IMR-90 (cell line): ENCODE measurements at regions not wholly inside any gene's neighbourhood (a gene's known extent, or its start where the extent isn't known, plus 50 kb on each side); places are given as distances from the start of the nearest gene placed in this dataset.

Experiments
- ATAC-seq: fragments of 200-7000 bp; cut with Tn5 transposase; 2 replicates; pipeline ENCODE4 v1.9.1; 2020; ENCODE audit warnings: low read depth, mild to moderate bottlenecking, moderate library complexity
- BruUV-seq: library from RNA; stranded (reverse); fragments of 400-500 nt; replicated peaks from 2 replicates; lab custom pipeline; 2021; lab: Mats Ljungman, UMichigan
- CTCF ChIA-PET: fragments of 300-600 bp; formaldehyde crosslinking; extraction: SDS; loops from one replicate; lab custom pipeline; 2021; ENCODE audit warnings: antibody characterized with exemption; lab: Yijun Ruan, JAX
- POLR2A ChIA-PET: fragments of 300-600 bp; sonication (Branson Sonifier 250); formaldehyde crosslinking; loops from one replicate; lab custom pipeline; 2022; ENCODE audit warnings: antibody characterized with exemption; ENCODE audit not compliant: unreplicated experiment; lab: Charles Lee
- DNase-seq: peaks from one replicate; pipeline ENCODE4 v3.0.0; 2013
- H2AFZ ChIP-seq: replicated peaks from 2 replicates; pipeline ENCODE3; 2013; ENCODE audit warnings: low read length, mild to moderate bottlenecking; ENCODE audit not compliant: poor library complexity
- H2AK5ac ChIP-seq: 2 replicates; pipeline ENCODE4 v1.6.1; 2013; ENCODE audit warnings: low read depth, low read length, inconsistent platforms
- H2AK9ac ChIP-seq: replicated peaks from 2 replicates; pipeline ENCODE3; 2013; ENCODE audit warnings: mild to moderate bottlenecking, low read depth, low read length, moderate library complexity; ENCODE audit not compliant: poor library complexity
- H2BK120ac ChIP-seq: 2 replicates; pipeline ENCODE4 v1.6.1; 2013; ENCODE audit warnings: low read depth, low read length, inconsistent platforms
- H2BK15ac ChIP-seq: 3 replicates; pipeline ENCODE4 v1.6.1; 2013; ENCODE audit warnings: low read depth, low read length, inconsistent platforms
- H2BK20ac ChIP-seq: 2 replicates; pipeline ENCODE4 v1.6.1; 2013; ENCODE audit warnings: low read depth, mild to moderate bottlenecking, inconsistent platforms, low read length, moderate library complexity
- H2BK5ac ChIP-seq: 2 replicates; pipeline ENCODE4 v1.6.1; 2013; ENCODE audit warnings: mild to moderate bottlenecking, low read depth, low read length, inconsistent platforms; ENCODE audit not compliant: poor library complexity, severe bottlenecking
- H3K14ac ChIP-seq: replicated peaks from 2 replicates; pipeline ENCODE4 v1.6.1; 2013; ENCODE audit warnings: low read depth, low read length, inconsistent platforms
- H3K18ac ChIP-seq: 2 replicates; pipeline ENCODE4 v1.6.1; 2013; ENCODE audit warnings: low read depth, low read length, control low read depth
- H3K23ac ChIP-seq: 2 replicates; pipeline ENCODE4 v1.6.1; 2013; ENCODE audit warnings: low read depth, low read length, inconsistent platforms
- H3K27ac ChIP-seq: 2 replicates; pipeline ENCODE4 v1.5.1; 2013; ENCODE audit warnings: mild to moderate bottlenecking, control low read depth, low read length; ENCODE audit not compliant: insufficient read depth
- H3K27me3 ChIP-seq: 2 replicates; pipeline ENCODE4 v1.6.1; 2013; ENCODE audit warnings: low read length; ENCODE audit not compliant: control insufficient read depth, insufficient read depth
- H3K36me3 ChIP-seq: 2 replicates; pipeline ENCODE4 v1.6.1; 2013; ENCODE audit warnings: low read length, mixed read lengths; ENCODE audit not compliant: control insufficient read depth, insufficient read depth
- H3K4ac ChIP-seq: 2 replicates; pipeline ENCODE4 v1.6.1; 2013; ENCODE audit warnings: low read depth, low read length, inconsistent platforms
- H3K4me1 ChIP-seq: 2 replicates; pipeline ENCODE4 v1.6.1; 2013; ENCODE audit warnings: low read length, mixed read lengths; ENCODE audit not compliant: control insufficient read depth, insufficient read depth
- H3K4me2 ChIP-seq: 2 replicates; pipeline ENCODE4 v1.6.1; 2013; ENCODE audit warnings: low read depth, mild to moderate bottlenecking, control low read depth, low read length, moderate library complexity
- H3K4me3 ChIP-seq: 2 replicates; pipeline ENCODE4 v1.5.1; 2013; ENCODE audit warnings: low read depth, mild to moderate bottlenecking, control low read depth, low read length, moderate library complexity; ENCODE audit not compliant: insufficient read depth
- H3K56ac ChIP-seq: 2 replicates; pipeline ENCODE4 v1.6.1; 2013; ENCODE audit warnings: low read length, inconsistent platforms; ENCODE audit not compliant: insufficient read depth; ENCODE audit errors: extremely low read depth
- H3K79me1 ChIP-seq, 2 experiments: 2 replicates each; pipeline ENCODE4 v1.6.1; 2013; ENCODE audit warnings: low read length in 2 of 2, inconsistent platforms in 1 of 2, low read depth in 1 of 2
- H3K9ac ChIP-seq: 2 replicates; pipeline ENCODE4 v1.6.1; 2013; ENCODE audit warnings: low read depth, low read length, control low read depth
- H3K9me1 ChIP-seq: 2 replicates; pipeline ENCODE4 v1.6.1; 2013; ENCODE audit warnings: low read length, inconsistent platforms; ENCODE audit not compliant: insufficient read depth
- H3K9me3 ChIP-seq: 2 replicates; pipeline ENCODE4 v1.6.1; 2013; ENCODE audit warnings: low read length; ENCODE audit not compliant: control insufficient read depth, insufficient read depth
- H4K20me1 ChIP-seq: 2 replicates; pipeline ENCODE4 v1.6.1; 2013; ENCODE audit warnings: low read length, inconsistent platforms; ENCODE audit not compliant: insufficient read depth
- H4K5ac ChIP-seq: 2 replicates; pipeline ENCODE4 v1.6.1; 2013; ENCODE audit warnings: mild to moderate bottlenecking, low read depth, low read length, control low read depth
- H4K8ac ChIP-seq, 2 experiments: 2 replicates each; pipeline ENCODE4 v1.6.1; 2013; ENCODE audit warnings: low read depth in 2 of 2, low read length in 2 of 2, control low read depth in 1 of 2, inconsistent platforms in 1 of 2
- H4K91ac ChIP-seq: 2 replicates; pipeline ENCODE4 v1.6.1; 2013; ENCODE audit warnings: low read depth, low read length, inconsistent platforms; ENCODE audit not compliant: insufficient read depth
- CEBPB ChIP-seq: IDR thresholded peaks from 2 replicates; pipeline ENCODE4 v1.6.1; 2012; ENCODE audit warnings: low read depth, low read length, improper control_type of control experiment
- CHD1 ChIP-seq: IDR thresholded peaks from 2 replicates; pipeline ENCODE4 v1.6.1; 2012; ENCODE audit warnings: low read depth, low read length, improper control_type of control experiment
- ELK1 ChIP-seq: fragments of 150-350 bp; IDR thresholded peaks from 2 replicates; pipeline ENCODE4 v1.6.1; 2016; ENCODE audit warnings: low read depth, mild to moderate bottlenecking, low read length, moderate library complexity, borderline replicate concordance
- FOS ChIP-seq: fragments of 150-350 bp; IDR thresholded peaks from 2 replicates; pipeline ENCODE4 v1.6.1; 2016; ENCODE audit warnings: low read depth, low read length
- NFE2L2 ChIP-seq: fragments of 150-350 bp; IDR thresholded peaks from 2 replicates; pipeline ENCODE4 v1.6.1; 2016; ENCODE audit warnings: low read depth, mild to moderate bottlenecking, low read length
- RCOR1 ChIP-seq: IDR thresholded peaks from 2 replicates; pipeline ENCODE4 v1.6.1; 2012; ENCODE audit warnings: mild to moderate bottlenecking, low read length, improper control_type of control experiment; ENCODE audit not compliant: insufficient replicate concordance
- RFX5 ChIP-seq: IDR thresholded peaks from 2 replicates; pipeline ENCODE4 v1.8.0; 2012; ENCODE audit warnings: low read depth, mild to moderate bottlenecking, low read length, moderate library complexity
- WGBS, 2 experiments: methylation state at CpG; one replicate each; pipeline versions ENCODE4 v1.1.5 to v1.1.7; 2013; ENCODE audit warnings: missing lambda C conversion rate in 2 of 2; ENCODE audit not compliant: insufficient read length in 1 of 2; ENCODE audit errors: extremely low coverage in 2 of 2; 5-methylcytosine and 5-hydroxymethylcytosine counted together
- dilution Hi-C: fragments of 300-500 bp; cut with HindIII; formaldehyde crosslinking; loops from one replicate; pipeline ENCODE4 v1.14.3; 2018; ENCODE audit warnings: low sequenced_read_pairs; ENCODE audit not compliant: unreplicated experiment
- in situ Hi-C: fragments of 300-500 bp; cut with MboI; formaldehyde crosslinking; loops from 3 replicates; pipeline ENCODE4 v1.14.3; 2019; ENCODE audit warnings: low sequenced_read_pairs, inconsistent platforms, mixed read lengths
- intact Hi-C: fragments of 100-400 bp; cut with micrococcal nuclease; formaldehyde crosslinking; loops from 2 replicates; pipeline ENCODE4 v1.10.0; 2022

- TF ChIP-seq RFX5 (no peak), FOS (peak; percentile 71), CHD1 (no peak), RCOR1 (no peak)
These were observed 201.5 kb upstream of the IL12A start (continued) for GRCh38 chr3:159787178-159787574.

GRCh38 chr3:159787794-159788205 is 200.8 kb upstream of the IL12A start:
- DNase-seq (peak; percentile 85), ATAC-seq (peak; percentile 52)
- in situ Hi-C loops (no loop called here), dilution Hi-C loops (no loop called here), intact Hi-C loops (no loop called here)
- Histone ChIP-seq H3K4ac (peak overlapping the region; percentile 58), H3K27ac (peak overlapping the region; percentile 46; the same call in 1 of the 2 replicates), H3K14ac (0 out of 2 replicates have a peak overlapping the region, but pooled peaks have one; percentile 22), H2AK5ac (peak overlapping the region; percentile 67; the same call in 1 of the 2 replicates), H4K8ac (peak overlapping the region in 1 of 2 experiments; percentile 55; a peak in 2 of 4 replicates), H2AK9ac (no peak overlapping the region), H3K9me3 (no peaks in the 10 kb centered on the region), H3K27me3 (no peaks in the 10 kb centered on the region), H2BK5ac (peak overlapping the region; percentile 74), H3K23ac (peak overlapping the region; percentile 65), H4K20me1 (peaks cover 17% of the 10 kb centered on the region), H3K36me3 (no peaks in the 10 kb centered on the region), H3K9me1 (peaks cover 35% of the 10 kb centered on the region), H3K56ac (no peak overlapping the region), H2BK15ac (0 out of 3 replicates have a peak overlapping the region, but pooled peaks have one; percentile 9), H2BK120ac (peak overlapping the region; percentile 77), H2AFZ (no peak overlapping the region), H3K9ac (0 out of 2 replicates have a peak overlapping the region, but pooled peaks have one; percentile 19), H4K5ac (peak overlapping the region; percentile 74; the same call in 1 of the 2 replicates), H3K79me1 (peaks cover 31 to 75% of the 10 kb centered on the region in 2 experiments), H2BK20ac (peak overlapping the region; percentile 40; the same call in 1 of the 2 replicates), H4K91ac (peak overlapping the region; percentile 27), H3K18ac (peak overlapping the region; percentile 86), H3K4me1 (peaks cover 35% of the 10 kb centered on the region), H3K4me3 (no peak overlapping the region), H3K4me2 (peak overlapping the region; percentile 91)
- ChIA-PET CTCF (interaction anchor here (0.9 to 1.5 kb wide), 3 partner anchors 13 to 21 kb away, joined by 3 to 7 read pairs (median 4); no protein-coding TSS in a partner anchor), POLR2A (no interaction called here)
- BruUV-seq = no TSS peak
- no CpG with 5 or more reads among the region's 5 CpGs for WGBS, 2 experiments
- TF ChIP-seq CHD1 (0 out of 2 replicates have a peak, but pooled peaks have one; percentile 60), NFE2L2 (no peak), CEBPB (no peak), ELK1 (no peak)
